ENCODE measurements at regions not wholly inside any gene's neighbourhood (a gene's known extent, or its start where the extent isn't known, plus 50 kb on each side); places are given as distances from the start of the nearest gene placed in this dataset.

DNA sequence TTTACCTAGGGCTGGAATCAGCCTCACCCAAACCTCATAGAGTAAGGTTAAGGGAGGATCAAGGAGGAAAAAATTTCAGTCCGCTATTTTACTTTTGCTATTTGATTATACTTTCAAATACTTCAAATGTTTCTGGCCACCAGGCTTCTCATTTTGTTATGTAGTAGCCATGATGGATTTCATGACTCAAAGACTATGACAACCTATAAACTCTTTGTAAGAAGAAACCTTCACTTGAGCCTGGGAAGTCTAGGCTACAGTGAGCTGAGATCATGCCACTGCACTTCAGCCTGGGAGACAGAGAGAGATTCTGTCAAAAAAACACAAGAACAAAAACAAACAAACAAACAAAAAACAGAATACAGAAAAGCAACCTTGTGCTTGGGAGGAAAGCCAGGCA is 293.6 kb upstream of the TNC start:
- Histone ChIP-seq H2BK120ac (ENCODE audit: low read depth, low read length, poor library complexity, severe bottlenecking) (no peak overlapping the region), H3K27ac (ENCODE audit: insufficient read length, low read depth, low read length) (no peak overlapping the region), H3K9me3 (ENCODE audit: control insufficient read depth, low read depth, low read length) (no peaks in the 10 kb centered on the region), H2AK5ac (ENCODE audit: insufficient read length, low read length) (no peak overlapping the region), H3K23ac (ENCODE audit: insufficient read length, low read depth, low read length) (no peak overlapping the region), H2BK20ac (ENCODE audit: low read depth, low read length, poor library complexity, severe bottlenecking) (no peak overlapping the region), H3K4ac (ENCODE audit: low read depth, low read length) (no peak overlapping the region), H3K23me2 (ENCODE audit: insufficient read length, low read depth, low read length, poor library complexity, severe bottlenecking) (no peaks in the 10 kb centered on the region), H4K20me1 (ENCODE audit: control insufficient read depth, insufficient read depth, insufficient read length) (no peaks in the 10 kb centered on the region), H4K5ac (ENCODE audit: insufficient read length, low read depth, low read length) (no peak overlapping the region), H3K79me2 (ENCODE audit: insufficient read depth, low read length) (no peaks in the 10 kb centered on the region), H4K91ac (ENCODE audit: insufficient read length, low read depth, low read length) (no peak overlapping the region), H3K79me1 (ENCODE audit: insufficient read depth, low read depth, low read length, poor library complexity, severe bottlenecking) (no peaks in the 10 kb centered on the region), H3K9ac (ENCODE audit: extremely low read depth, insufficient read length, low read length) (no peak overlapping the region), H2BK12ac (ENCODE audit: insufficient read length, low read depth, low read length) (no peak overlapping the region), H2BK5ac (ENCODE audit: insufficient read length, low read length) (no peak overlapping the region), H4K8ac (replicated peaks; ENCODE audit: insufficient read length, low read depth, low read length) (no peak overlapping the region), H3K4me2 (ENCODE audit: insufficient read depth, insufficient read length, low read length) (no peak overlapping the region), H3K14ac (ENCODE audit: insufficient read depth, low read length) (no peak overlapping the region), H3K56ac (ENCODE audit: insufficient read length, low read depth, low read length) (no peak overlapping the region), H3T11ph (ENCODE audit: low read length) (no peak overlapping the region), H2AFZ (ENCODE audit: low read length) (no peak overlapping the region), H2BK15ac (ENCODE audit: low read depth, low read length) (no peak overlapping the region), H3K18ac (ENCODE audit: insufficient read length, low read depth, low read length) (no peak overlapping the region), H3K27me3 (ENCODE audit: insufficient read depth, low read length) (no peaks in the 10 kb centered on the region), H3K4me1 (ENCODE audit: insufficient read depth, low read length) (no peaks in the 10 kb centered on the region; the same call in 1 of the 2 replicates)
- Mint-ChIP-seq H3K27me3 (ENCODE audit: low read depth) (no peaks in the 10 kb centered on the region), H3K4me1 (peaks cover 8 to 21% of the 10 kb centered on the region in 2 experiments), H3K27ac (no peak overlapping the region; a peak in 1 of 7 replicates), H3K36me3 (ENCODE audit: insufficient read depth in 1 of 3, low read depth in 3 of 3) (peaks cover 0 to 19% (median 9%) of the 10 kb centered on the region in 3 experiments), H3K4me3 (no peak overlapping the region), H3K9me3 (peaks cover 9 to 15% of the 10 kb centered on the region in 2 experiments; a peak in 4 of 5 replicates)
- TF ChIP-seq, protein P1, sequence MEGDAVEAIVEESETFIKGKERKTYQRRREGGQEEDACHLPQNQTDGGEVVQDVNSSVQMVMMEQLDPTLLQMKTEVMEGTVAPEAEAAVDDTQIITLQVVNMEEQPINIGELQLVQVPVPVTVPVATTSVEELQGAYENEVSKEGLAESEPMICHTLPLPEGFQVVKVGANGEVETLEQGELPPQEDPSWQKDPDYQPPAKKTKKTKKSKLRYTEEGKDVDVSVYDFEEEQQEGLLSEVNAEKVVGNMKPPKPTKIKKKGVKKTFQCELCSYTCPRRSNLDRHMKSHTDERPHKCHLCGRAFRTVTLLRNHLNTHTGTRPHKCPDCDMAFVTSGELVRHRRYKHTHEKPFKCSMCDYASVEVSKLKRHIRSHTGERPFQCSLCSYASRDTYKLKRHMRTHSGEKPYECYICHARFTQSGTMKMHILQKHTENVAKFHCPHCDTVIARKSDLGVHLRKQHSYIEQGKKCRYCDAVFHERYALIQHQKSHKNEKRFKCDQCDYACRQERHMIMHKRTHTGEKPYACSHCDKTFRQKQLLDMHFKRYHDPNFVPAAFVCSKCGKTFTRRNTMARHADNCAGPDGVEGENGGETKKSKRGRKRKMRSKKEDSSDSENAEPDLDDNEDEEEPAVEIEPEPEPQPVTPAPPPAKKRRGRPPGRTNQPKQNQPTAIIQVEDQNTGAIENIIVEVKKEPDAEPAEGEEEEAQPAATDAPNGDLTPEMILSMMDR (conservative IDR thresholded peaks at IDR 0.05), result no peak
- no peak for DNase-seq
- WGBS (ENCODE audit: extremely low coverage, insufficient read length, low lambda C conversion rate), result no CpG with 5 or more reads among the region's 1 CpG
